GM21619 (cell line): ENCODE measurements at regions not wholly inside any gene's neighbourhood (a gene's known extent, or its start where the extent isn't known, plus 50 kb on each side); places are given as distances from the start of the nearest gene placed in this dataset.

Experiments
- ATAC-seq: cut with Tn5 transposase; IDR thresholded peaks from one replicate; pipeline ENCODE4 v1.9.1; 2021; ENCODE audit not compliant: unreplicated experiment

DNA sequence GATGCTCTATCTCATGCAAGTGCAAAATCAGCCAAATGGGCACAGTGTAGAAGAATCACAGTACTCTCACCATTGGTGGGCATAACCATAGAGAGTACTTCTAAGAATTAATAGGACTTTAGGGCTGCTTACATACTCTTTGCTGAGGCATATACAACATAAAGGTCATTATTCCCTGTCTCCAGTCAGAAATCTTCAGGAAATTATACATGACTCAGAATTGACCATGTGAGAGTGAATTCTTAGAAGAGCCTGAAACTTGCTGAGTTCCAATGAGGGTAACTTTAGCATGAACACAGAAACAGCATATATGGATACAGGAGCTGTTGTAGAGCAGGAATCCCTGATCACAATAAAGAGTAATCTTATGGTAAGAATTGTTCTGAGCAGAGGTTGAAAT lies 498.7 kb downstream of the TENT5A start:
- no peak for ATAC-seq

DNA sequence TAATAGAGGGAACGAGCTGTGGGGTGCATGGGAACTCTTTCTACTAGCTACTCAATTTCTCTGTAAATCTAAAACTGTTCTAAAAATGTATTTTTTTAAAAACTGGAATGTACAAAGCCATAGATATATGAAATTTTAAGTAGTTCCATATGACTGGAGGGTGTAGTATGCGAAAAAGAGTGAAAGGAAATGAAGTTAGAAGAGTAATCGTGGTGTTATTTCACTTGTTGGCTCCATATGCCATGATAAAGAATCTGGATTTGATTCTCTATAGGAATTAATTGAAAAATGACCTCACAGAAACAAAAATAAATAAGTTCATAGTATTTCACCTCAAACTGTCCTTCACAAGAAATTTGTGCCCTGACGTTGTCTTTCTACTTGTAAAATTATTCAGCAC lies 500.2 kb downstream of the TENT5A start:
- no peak for ATAC-seq

DNA sequence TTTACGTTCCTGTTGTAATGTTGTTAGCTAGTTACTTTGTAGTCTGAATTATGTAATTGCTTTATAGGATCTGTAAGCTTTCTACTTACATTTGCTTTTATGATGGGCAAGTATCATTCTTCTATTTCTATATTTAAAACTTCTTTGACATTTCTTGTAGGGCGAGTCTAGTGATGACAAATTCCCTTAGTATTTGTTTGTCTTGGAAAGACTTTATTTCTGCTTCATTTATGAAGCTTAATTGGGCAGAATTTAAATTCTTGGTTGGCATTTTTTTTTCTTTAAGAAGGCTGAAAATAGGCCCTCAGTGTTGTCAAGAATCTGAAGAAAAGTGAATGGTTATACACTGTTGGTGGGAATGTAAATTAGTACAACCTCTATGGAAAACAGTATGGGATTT lies 506.3 kb downstream of the TENT5A start:
- no peak for ATAC-seq

DNA sequence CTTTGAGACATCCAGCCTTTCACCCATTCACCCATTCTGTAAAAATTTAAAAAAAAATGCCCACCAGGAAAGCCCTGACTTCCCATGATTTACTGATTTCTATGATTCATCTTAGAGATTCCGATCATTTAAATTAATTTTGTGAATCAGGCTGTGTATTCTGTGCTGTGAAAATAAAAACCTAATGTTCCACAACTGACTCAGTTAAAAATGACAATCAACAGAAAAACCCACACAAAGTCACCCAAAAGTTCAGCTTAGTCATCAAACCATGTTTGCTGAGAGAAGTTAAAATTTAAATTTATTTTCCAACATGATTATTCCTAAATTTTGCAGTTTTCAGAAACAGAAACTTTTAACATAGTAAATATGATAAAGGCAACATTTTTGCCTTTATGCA lies 509.9 kb downstream of the TENT5A start:
- no peak for ATAC-seq

DNA sequence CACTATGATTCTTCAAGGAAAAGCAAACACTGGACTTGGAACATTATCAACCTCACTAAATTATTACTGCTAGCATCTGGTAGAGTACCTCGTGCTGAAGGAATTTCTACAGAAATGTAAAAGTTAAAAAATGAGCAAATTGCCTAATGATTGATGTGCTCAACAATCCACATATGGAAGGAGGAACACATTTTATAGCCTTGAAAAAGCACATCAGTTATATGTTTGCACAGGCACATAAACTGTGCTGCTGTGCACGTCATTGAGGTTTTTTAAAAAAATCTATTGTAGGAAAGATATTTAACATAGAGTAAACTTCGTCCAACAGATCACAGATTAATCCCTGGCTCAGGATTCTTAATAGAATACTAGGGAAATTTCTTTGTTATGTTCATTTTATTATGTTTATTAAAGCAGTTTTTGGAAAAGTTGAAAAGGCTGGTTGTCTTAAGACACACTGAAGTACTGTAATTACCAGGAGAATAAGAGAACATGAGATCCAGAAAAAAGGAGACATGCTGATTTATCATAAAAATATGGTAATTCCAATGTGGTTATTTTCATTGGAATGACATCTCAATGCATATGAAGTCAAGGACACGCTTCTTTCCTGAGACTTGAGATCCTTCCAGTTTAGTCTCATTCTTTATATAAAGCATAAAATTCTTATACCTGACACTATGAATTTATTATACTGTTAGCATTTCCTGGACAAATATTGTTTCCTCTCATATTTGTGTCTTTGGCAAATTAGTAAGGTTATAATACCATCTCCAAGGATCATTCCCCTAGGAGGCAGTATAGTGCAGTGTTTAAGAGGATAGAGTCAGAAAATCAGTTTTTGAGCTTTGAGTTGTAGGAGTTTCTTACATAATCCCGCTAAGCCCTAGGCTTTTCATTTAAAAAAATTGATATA lies 511.1 kb downstream of the TENT5A start:
- no peak for ATAC-seq

DNA sequence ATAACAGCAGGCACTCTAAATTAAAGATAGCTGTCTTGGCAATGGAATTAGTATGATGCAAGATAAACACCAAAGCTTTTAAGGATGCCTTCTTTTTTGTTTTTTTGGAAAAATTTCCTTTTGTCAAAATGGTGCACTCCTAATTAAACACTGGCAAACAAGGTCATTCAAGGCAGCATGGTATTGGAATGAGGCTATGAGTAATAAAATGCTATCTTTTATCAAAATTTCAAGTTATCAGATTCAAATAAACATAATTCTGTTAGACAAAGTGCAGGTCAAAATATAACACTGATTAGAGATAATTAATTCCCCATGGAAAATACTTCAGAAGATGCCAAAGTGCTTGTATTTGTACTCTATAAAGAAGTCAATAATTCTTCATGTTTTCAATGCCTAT lies 514.1 kb downstream of the TENT5A start:
- no peak for ATAC-seq

DNA sequence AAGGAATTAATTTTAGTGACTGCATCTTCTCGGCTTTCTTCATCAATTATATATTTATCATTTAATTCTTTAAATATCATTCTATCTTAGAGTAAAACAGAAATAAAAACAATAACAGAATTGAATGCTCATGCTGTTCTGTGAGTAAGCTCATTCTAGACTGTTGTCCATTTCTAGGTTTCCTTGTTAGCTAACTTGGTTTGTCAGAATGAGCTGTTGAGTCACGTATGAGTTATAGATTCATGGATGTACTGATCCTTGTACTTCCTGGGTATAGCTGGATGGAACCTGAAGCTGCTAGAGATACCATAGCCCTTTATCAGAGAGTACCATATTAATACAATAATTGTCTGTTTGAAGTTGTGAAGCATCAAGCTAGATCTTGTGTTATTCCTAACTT lies 515.3 kb downstream of the TENT5A start:
- ATAC-seq, result no peak

DNA sequence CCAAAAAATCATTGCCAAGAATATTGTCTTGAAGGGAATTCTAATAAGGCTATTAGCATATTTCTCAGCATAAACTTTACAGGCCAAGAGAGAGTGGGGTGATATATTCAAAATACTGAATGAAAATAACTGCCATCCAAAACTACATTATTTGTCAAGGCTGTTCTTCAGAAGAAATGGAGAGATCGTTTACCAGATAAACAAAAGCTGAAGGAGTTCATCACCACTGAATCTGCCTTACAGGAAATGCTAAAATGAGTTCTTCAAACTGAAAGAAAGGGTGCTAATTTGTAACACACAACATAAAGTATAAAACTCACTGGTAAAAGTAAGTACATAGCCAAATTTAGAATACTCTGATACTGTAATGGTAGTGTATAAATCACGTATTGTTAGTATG lies 517.0 kb downstream of the TENT5A start:
- ATAC-seq, result no peak

DNA sequence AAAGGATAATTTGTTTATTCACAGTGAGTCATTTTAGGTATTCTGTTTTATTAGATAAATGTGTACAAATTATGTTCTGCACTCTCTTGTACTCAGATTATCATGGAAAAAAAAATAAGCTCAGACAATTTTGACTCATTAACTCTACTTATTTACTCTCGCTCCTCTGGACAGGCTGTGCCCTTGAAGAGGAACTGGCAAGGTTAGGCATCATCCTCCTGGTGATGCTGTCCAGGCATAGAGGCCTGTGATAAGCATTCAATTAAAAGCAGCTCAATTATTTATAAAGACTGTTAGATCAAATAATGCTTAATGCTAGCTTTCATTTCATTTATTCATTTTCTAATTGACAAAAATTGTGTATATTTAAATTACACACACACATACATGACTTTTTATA lies 518.5 kb downstream of the TENT5A start:
- ATAC-seq, result no peak

DNA sequence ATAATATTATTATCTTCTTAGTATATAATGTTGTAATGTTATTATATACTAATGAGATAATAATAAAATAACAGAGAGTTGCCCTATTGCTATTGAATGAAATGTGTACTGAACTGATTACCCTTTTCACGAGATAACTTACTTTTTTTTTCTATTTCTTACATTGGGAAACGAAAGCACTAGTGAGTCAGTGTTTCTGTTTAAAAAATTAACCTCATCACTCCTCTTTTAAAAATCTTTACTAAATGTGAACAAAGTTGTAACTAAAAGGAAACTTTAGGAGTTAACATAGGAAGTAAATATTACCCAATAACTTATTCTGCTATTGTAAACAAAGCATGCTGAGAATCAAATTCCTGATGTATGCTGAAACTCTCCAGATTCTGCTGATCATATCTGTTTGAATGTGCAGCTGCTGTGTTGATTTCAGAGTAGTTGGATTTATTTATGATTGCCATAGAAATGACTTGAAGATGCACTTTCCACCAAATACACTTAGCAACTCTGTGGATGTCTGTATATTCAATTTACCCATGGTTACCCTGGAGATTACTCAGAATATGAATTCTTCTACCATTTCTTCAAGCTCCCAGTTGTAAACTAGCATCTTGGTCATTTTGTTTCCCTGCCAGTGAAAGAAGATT lies 523.4 kb downstream of the TENT5A start:
- no peak for ATAC-seq

DNA sequence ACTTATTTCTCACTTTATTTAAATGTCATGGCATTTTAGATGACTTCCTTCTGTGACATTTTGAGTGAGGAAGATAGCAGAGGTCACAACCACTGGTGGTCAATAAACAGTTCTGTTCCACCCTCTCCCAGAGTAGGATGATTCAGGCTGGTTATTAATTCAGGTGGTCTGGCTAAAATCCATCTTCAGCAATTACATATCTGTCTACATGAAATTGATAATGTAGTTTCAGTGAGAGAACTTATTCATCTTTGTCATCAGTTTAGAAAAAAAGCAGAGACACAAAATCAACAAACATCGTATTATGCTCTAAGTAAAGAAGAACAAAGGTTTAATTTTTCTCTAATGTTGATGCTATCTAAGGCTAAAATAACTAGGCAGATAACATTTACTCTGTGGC lies 525.5 kb downstream of the TENT5A start:
- no peak for ATAC-seq

DNA sequence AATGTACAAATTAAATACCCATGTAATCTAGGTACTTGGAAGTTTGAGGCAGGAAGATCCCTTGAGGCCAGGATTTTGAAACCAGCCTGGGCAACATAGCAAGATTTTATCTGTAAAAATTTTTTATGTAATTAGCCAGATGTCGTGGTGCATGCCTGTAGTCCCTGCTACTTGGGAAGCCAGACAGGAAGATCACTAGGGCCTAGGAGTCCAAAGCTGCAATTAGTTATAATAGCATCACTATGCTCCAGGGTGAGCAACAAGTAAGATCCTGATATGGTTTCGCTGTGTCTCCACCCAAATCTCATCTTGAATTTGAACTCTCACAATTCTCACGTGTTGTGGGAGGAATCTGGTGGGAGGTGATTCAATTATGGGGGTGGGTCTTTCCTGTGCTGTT lies 535.8 kb downstream of the TENT5A start:
- ATAC-seq, result no peak

DNA sequence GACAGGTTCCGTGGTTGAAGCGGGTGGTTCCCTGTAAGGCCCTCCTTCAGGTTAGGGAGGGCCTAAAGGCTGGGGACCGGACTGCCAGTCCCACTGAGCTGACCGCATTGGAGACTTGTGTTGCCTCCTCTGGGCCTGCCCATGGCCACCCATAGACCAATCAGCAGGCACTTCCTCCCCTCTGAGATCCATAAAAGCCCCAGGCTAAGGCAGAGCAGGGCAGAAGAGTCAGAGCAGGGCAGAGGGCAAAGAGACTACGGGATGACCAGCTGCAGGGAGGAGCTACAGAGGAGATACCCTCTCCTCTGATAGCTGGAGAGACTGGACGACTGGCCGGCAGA lies 537.4 kb downstream of the TENT5A start:
- no peak for ATAC-seq

DNA sequence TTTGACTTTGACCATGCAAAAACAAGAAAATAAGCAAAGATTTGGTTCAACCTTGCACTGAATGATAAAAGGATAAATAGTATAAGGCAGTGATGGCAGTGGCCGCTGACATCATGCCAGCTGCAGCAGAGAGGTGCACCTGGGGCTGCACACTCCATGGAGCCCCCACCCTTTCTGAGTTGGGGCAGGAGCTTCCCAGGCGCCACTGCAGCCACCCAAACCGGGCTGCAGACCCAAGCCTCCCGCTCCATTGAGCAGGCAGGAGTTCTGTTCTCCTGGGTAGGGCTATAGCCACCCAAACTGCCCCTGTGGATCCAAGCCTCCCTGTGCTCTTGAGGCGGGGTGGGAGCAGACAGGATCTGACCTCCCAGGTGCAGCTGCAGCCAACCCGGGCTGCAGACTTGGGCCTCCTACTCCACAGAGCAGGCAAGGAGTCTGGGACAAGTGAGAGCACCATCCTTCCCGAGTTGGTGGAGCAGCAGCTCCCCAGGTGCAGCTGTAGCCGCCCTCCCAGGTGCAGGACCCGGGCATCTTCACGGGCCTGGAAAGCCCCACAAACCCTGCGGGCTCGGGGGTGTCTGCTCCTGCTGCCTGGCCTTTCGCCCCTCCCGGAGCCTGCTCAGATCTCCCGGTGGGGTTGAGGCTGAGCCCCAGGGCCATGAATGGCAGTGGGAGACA lies 537.9 kb downstream of the TENT5A start:
- no peak for ATAC-seq

DNA sequence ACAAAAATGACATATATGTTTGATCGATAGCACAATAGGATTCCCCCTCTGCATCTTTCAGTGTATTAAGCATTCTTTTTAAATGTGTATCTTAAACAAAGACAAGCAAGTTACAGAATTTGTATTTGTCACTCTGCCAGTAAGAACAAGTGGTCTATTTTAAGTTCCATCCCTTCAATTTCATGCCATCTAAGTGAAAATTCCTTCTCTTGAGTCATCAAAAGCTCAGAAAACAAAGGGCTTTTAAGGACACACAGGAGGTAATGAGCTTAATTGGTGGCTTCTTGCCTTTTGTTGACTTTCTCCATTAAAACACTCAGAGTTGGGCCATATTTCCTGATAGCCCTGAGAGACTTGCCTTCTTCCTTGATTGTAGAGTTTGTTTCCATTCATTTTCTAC lies 547.8 kb downstream of the TENT5A start:
- ATAC-seq, result no peak

DNA sequence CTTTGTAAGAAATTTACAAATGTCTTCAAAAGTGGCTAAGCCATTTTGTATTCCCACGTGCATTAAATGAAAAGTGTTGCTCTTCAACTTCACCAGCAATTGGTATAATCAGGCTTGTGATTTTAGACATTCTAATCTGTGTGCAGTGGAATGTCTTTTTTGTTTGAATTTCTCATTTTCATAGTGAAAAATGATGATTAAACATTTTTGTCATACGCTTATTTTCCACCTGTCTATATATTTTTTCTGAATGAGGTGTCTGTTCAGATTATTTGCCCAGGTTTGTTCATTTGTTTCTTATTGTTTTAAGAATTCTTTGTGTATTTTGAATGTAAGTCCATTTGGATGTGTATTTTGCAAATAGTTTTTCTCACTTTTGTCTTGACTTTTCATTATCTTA lies 558.1 kb downstream of the TENT5A start:
- ATAC-seq, result no peak

DNA sequence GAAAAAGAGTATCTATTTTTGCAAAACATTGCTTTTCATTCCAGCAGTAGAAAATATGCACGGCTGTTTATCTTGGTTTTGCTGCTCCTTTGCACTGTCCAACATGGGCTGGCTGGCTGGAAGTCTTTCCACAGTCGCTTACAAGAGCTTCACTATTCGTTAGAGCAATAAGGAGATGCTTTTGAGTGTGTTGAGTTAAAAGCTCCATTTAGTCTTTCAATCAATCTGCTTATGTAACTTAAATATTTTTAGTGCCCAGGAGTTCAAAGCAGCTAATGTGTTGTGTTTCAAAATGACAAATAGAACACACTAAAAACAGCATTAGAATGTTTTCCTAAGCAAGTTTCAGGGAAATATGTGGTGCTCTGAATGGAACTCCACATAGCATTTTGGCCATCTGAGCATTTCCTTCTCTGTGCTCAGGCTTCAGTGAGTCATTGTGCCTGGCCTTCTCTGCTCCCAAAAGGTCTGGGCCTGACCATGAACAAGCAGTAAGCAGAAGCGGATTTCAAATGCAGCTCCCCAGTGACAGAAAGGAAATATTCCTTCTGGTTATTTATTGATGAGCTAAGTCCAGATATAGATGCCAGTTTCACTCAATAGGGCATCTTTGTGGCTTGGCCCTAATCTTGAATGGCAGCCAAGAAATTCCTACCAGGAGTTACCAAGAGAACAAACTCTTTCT lies 580.3 kb downstream of the TENT5A start:
- ATAC-seq, result no peak

DNA sequence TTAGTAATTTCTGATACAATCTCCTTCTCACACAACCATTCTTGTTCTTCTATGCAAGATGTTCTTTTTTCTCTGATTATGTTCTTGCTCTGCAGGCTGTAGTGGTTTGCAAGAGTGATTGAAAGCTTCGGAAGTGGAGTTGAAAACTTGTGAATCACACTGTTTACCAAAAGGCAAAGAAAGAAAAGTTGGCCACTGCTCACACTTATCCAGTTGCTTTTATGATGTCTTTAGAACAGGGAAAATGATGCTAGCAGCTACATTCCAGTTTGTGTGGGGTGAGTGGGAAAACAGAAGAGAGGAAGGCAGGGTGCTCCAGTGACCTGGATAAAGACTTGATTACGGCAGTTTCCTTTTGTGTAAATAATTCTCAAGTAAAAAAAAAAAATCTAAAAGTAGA lies 583.3 kb downstream of the TENT5A start:
- ATAC-seq, result no peak

DNA sequence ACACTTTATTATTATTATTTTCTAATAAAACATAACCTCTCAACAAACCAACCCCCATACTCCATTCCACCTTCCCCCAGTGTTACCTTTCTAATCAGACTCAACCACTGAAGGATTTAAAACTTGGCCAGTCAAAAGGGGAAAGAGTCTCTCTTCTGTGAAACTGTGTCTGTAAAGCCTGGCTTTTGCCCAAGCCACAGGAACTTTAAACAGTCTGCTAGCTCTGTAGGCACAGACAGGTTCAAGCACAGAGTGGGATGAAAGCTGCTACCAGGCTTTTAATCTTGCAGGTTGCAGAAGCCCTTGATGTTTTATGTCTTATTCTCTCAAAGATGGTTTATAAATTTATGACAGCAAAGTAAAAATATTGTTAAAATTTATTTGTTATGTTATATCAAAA lies 585.7 kb downstream of the TENT5A start:
- no peak for ATAC-seq

DNA sequence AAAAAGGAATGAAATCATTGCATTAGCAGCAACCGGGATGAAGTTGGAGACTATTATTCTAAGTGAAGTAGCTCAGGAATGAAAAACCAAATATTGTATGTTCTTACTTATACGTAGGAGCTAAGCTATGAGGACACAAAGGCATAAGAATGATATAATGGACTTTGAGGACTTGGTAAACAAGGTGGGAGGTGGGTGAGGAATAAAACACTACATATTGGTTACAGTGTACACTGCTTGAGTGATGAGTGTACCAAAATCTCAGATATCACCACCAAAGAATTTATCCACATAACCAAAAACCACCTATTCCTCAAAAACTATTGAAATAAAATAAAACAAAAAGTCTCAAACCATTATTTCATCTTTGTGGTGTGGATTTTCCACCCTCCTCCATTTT lies 593.5 kb downstream of the TENT5A start:
- ATAC-seq, result no peak

DNA sequence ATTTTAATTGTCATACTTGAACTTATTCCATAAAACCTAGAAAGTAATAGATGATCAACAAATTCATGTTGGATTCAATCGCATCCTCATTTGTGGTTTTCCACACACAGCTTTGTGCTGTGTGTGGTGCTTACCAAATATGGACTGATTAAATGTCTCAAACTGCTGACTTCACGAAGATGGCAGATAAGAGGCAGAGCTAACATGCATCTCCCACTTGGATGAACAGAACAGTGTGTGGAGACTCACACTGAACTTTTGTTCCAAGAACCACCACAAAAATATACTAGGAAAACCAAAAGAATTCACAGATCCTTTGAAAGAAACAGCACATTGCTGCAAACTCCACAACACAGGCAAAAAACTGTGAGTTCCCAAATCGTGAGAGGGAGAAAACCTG lies 603.7 kb downstream of the TENT5A start:
- no peak for ATAC-seq

DNA sequence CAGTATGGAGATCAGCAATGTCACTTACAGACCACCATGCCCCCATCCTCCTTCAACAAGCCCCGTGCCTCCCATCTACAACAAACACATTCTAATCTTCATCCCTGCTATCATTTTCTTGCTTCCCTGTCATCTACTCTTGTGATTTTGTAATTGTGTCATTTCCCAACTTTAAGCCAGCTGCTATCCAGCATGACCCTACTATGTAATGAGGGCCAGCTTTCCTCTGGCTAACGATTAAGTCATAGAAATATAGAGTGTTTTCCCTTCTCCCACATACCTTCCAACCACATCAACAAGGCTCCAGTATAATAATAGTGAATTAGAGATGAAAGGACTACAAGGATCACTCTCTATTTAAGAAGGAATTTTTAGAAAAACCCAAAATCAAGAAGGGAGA lies 607.0 kb downstream of the TENT5A start:
- no peak for ATAC-seq
